GM23338 (cell line): ENCODE measurements at regions not wholly inside any gene's neighbourhood (a gene's known extent, or its start where the extent isn't known, plus 50 kb on each side); places are given as distances from the start of the nearest gene placed in this dataset.

Experiments used
- ATAC-seq: fragments of 200-7000 bp; cut with Tn5 transposase; 3 replicates; pipeline ENCODE4 v1.9.1; 2020
- DNase-seq: peaks from one replicate; pipeline ENCODE4 v3.0.0-alpha.2; 2015; ENCODE audit warnings: low spot score
- H2AFZ ChIP-seq: fragments of 200-600 bp; sonication (generic); 2 replicates; pipeline ENCODE4 v1.8.0; 2016; ENCODE audit warnings: antibody characterized with exemption, mild to moderate bottlenecking, moderate library complexity
- H3F3A ChIP-seq: fragments of 200-600 bp; sonication (generic); replicated peaks from 2 replicates; pipeline ENCODE4 v1.8.0; 2017; ENCODE audit warnings: antibody characterized with exemption, mixed run types, low read depth
- H3K27ac ChIP-seq: fragments of 200-600 bp; sonication (generic); 2 replicates; pipeline ENCODE4 v1.6.1; 2016; ENCODE audit warnings: low read depth
- H3K27me3 ChIP-seq: fragments of 200-600 bp; sonication (generic); 2 replicates; pipeline ENCODE4 v1.8.0; 2016; ENCODE audit warnings: mild to moderate bottlenecking, mixed run types, moderate library complexity; ENCODE audit not compliant: insufficient read depth
- H3K36me3 ChIP-seq: fragments of 200-600 bp; sonication (generic); 2 replicates; pipeline ENCODE4 v1.8.0; 2016; ENCODE audit warnings: mild to moderate bottlenecking; ENCODE audit not compliant: insufficient read depth
- H3K4me1 ChIP-seq: fragments of 200-600 bp; sonication (generic); 2 replicates; pipeline ENCODE4 v1.8.0; 2016; ENCODE audit warnings: mild to moderate bottlenecking, moderate library complexity; ENCODE audit not compliant: insufficient read depth
- H3K4me2 ChIP-seq: fragments of 200-600 bp; sonication (generic); 2 replicates; pipeline ENCODE4 v1.7.1; 2017; ENCODE audit warnings: mixed run types
- H3K4me3 ChIP-seq: fragments of 200-600 bp; sonication (generic); 2 replicates; pipeline ENCODE4 v1.6.1; 2016; ENCODE audit warnings: mixed run types
- H3K79me2 ChIP-seq: fragments of 200-600 bp; sonication (generic); replicated peaks from 2 replicates; pipeline ENCODE4 v1.8.0; 2017; ENCODE audit warnings: mild to moderate bottlenecking; ENCODE audit not compliant: insufficient read depth
- H3K9me2 ChIP-seq: fragments of 200-600 bp; sonication (generic); 2 replicates; pipeline ENCODE4 v1.8.0; 2017; ENCODE audit not compliant: insufficient read depth
- H4K20me1 ChIP-seq: fragments of 200-600 bp; sonication (generic); replicated peaks from 2 replicates; pipeline ENCODE4 v1.8.0; 2017; ENCODE audit warnings: mild to moderate bottlenecking; ENCODE audit not compliant: insufficient read depth
- H3K27ac Mint-ChIP-seq: 2 replicates; pipeline ENCODE4 v1.8.0; 2020; ENCODE audit warnings: inconsistent platforms, mild to moderate bottlenecking, moderate library complexity, mixed read lengths
- H3K27me3 Mint-ChIP-seq: 3 replicates; pipeline ENCODE4 v1.8.0; 2022; ENCODE audit warnings: low read depth, mild to moderate bottlenecking, moderate library complexity, mixed read lengths, inconsistent platforms; ENCODE audit not compliant: insufficient read depth, poor library complexity
- H3K36me3 Mint-ChIP-seq: 3 replicates; pipeline ENCODE4 v1.8.0; 2021; ENCODE audit warnings: low read depth, mild to moderate bottlenecking, inconsistent platforms, moderate library complexity, mixed read lengths
- H3K4me1 Mint-ChIP-seq: 3 replicates; pipeline ENCODE4 v1.8.0; 2020; ENCODE audit warnings: mild to moderate bottlenecking, inconsistent platforms, mixed read lengths
- H3K4me3 Mint-ChIP-seq: 3 replicates; pipeline ENCODE4 v1.8.0; 2021; ENCODE audit warnings: moderate library complexity, mild to moderate bottlenecking, inconsistent platforms, mixed read lengths
- H3K9me3 Mint-ChIP-seq: 3 replicates; pipeline ENCODE4 v1.8.0; 2020; ENCODE audit warnings: moderate library complexity, mild to moderate bottlenecking, inconsistent platforms, mixed read lengths
- CREB1 ChIP-seq: fragments of 250-450 bp; sonication (Bioruptor Pico); IDR thresholded peaks from 2 replicates; pipeline ENCODE4 v1.5.0; 2020; ENCODE audit warnings: low read depth, mild to moderate bottlenecking, moderate library complexity
- EZH2 ChIP-seq: fragments of 200-600 bp; sonication (generic); IDR thresholded peaks from one replicate; pipeline ENCODE4 v1.8.0; 2017; ENCODE audit warnings: antibody characterized with exemption, mild to moderate bottlenecking, low read depth; ENCODE audit not compliant: unreplicated experiment
- EZH2phosphoT487 ChIP-seq: fragments of 200-600 bp; sonication (generic); IDR thresholded peaks from one replicate; pipeline ENCODE4 v1.8.1; 2018; ENCODE audit warnings: antibody characterized with exemption; ENCODE audit not compliant: unreplicated experiment
- ZNF331 ChIP-seq: fragments of 250-450 bp; sonication (Bioruptor Pico); IDR thresholded peaks from 2 replicates; pipeline ENCODE4 v1.5.0; 2020; ENCODE audit warnings: low read depth, mild to moderate bottlenecking, moderate library complexity
- TF ChIP-seq, protein P1 (sequence below): fragments of 250-450 bp; sonication (Bioruptor Pico); IDR thresholded peaks from 2 replicates; pipeline ENCODE4 v1.5.0; 2020; ENCODE audit warnings: mild to moderate bottlenecking, moderate library complexity

DNA sequence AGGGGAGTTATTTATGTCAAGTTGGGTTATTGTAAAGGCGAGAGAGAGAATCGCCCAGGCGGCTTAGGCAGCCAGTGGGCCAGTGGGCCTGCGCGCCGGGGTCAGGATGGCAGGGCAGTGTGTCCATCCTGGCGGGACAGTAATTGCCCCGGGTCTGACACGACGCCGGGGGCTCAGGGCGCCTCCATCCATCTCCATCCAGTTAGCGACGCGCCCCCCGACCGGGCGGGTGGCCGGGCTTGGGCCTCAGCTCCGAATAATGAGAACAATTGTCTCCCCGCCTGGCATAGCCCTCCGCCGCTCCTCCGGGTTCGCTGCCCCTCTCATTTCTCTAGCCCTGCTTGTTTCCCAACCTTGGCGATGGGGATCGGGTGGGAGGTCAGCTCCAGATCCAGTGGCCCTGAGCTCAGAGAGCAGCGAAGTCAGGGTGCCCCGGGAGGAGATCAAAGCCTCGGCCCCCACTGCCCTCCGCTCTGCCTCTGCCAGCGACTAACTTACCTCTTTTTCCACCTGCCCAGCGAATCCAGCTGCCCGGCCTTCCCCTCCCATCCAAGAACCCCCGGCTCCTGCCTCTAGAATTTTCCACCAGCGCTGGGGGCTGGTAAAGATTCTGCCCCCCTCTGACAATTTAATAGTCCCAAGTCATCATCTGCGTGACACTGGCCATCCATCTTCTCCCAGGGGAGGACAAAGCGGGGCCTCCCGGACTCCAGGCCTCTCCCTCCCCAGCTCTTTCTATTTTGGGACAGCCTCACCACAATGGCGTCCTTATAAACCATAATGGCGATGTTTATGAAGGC is 56.9 kb upstream of the TMEM33 start:
- H3K4me1 Mint-ChIP-seq: peaks cover 50% of the 10 kb centered on the region
- no peak overlapping the region for H3K27ac Mint-ChIP-seq
- peak overlapping the region; percentile 32; the same call in 1 of the 2 replicates for H2AFZ ChIP-seq
- peaks cover 96% of the 10 kb centered on the region for H3K27me3 Mint-ChIP-seq
- H3F3A ChIP-seq: peaks cover 25% of the 10 kb centered on the region
- peaks cover 34% of the 10 kb centered on the region for H4K20me1 ChIP-seq
- DNase-seq (peak; percentile 51), ATAC-seq (peak; percentile 3; the same call in 2 of the 3 replicates)
- peak overlapping the region; percentile 81 for H3K4me2 ChIP-seq
- H3K4me1 ChIP-seq: peaks cover 66% of the 10 kb centered on the region
- H3K9me2 ChIP-seq: no peaks in the 10 kb centered on the region
- H3K4me3 Mint-ChIP-seq: peak overlapping the region; percentile 63
- H3K27ac ChIP-seq: no peak overlapping the region
- H3K4me3 ChIP-seq: peak overlapping the region; percentile 51
- H3K9me3 Mint-ChIP-seq: no peaks in the 10 kb centered on the region; the same call in 2 of the 3 replicates
- peak; percentile 65 for TF ChIP-seq EZH2
- TF ChIP-seq, protein P1, sequence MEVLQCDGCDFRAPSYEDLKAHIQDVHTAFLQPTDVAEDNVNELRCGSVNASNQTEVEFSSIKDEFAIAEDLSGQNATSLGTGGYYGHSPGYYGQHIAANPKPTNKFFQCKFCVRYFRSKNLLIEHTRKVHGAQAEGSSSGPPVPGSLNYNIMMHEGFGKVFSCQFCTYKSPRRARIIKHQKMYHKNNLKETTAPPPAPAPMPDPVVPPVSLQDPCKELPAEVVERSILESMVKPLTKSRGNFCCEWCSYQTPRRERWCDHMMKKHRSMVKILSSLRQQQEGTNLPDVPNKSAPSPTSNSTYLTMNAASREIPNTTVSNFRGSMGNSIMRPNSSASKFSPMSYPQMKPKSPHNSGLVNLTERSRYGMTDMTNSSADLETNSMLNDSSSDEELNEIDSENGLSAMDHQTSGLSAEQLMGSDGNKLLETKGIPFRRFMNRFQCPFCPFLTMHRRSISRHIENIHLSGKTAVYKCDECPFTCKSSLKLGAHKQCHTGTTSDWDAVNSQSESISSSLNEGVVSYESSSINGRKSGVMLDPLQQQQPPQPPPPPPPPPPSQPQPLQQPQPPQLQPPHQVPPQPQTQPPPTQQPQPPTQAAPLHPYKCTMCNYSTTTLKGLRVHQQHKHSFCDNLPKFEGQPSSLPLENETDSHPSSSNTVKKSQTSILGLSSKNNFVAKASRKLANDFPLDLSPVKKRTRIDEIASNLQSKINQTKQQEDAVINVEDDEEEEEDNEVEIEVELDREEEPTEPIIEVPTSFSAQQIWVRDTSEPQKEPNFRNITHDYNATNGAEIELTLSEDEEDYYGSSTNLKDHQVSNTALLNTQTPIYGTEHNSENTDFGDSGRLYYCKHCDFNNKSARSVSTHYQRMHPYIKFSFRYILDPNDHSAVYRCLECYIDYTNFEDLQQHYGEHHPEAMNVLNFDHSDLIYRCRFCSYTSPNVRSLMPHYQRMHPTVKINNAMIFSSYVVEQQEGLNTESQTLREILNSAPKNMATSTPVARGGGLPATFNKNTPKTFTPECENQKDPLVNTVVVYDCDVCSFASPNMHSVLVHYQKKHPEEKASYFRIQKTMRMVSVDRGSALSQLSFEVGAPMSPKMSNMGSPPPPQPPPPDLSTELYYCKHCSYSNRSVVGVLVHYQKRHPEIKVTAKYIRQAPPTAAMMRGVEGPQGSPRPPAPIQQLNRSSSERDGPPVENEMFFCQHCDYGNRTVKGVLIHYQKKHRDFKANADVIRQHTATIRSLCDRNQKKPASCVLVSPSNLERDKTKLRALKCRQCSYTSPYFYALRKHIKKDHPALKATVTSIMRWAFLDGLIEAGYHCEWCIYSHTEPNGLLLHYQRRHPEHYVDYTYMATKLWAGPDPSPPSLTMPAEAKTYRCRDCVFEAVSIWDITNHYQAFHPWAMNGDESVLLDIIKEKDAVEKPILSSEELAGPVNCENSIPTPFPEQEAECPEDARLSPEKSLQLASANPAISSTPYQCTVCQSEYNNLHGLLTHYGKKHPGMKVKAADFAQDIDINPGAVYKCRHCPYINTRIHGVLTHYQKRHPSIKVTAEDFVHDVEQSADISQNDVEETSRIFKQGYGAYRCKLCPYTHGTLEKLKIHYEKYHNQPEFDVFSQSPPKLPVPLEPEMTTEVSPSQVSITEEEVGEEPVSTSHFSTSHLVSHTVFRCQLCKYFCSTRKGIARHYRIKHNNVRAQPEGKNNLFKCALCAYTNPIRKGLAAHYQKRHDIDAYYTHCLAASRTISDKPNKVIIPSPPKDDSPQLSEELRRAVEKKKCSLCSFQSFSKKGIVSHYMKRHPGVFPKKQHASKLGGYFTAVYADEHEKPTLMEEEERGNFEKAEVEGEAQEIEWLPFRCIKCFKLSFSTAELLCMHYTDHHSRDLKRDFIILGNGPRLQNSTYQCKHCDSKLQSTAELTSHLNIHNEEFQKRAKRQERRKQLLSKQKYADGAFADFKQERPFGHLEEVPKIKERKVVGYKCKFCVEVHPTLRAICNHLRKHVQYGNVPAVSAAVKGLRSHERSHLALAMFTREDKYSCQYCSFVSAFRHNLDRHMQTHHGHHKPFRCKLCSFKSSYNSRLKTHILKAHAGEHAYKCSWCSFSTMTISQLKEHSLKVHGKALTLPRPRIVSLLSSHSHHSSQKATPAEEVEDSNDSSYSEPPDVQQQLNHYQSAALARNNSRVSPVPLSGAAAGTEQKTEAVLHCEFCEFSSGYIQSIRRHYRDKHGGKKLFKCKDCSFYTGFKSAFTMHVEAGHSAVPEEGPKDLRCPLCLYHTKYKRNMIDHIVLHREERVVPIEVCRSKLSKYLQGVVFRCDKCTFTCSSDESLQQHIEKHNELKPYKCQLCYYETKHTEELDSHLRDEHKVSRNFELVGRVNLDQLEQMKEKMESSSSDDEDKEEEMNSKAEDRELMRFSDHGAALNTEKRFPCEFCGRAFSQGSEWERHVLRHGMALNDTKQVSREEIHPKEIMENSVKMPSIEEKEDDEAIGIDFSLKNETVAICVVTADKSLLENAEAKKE (CRISPR knock-in tag): no peak
- peak; percentile 35 for TF ChIP-seq EZH2phosphoT487
- TF ChIP-seq CREB1: no peak
- TF ChIP-seq ZNF331 (CRISPR knock-in tag): no peak
- H3K79me2 ChIP-seq: no peaks in the 10 kb centered on the region
- H3K36me3 ChIP-seq: no peaks in the 10 kb centered on the region
- H3K36me3 Mint-ChIP-seq: no peaks in the 10 kb centered on the region
- H3K27me3 ChIP-seq: peaks cover 100% of the 10 kb centered on the region
